C4-2B (cell line): ENCODE measurements at regions not wholly inside any gene's neighbourhood (a gene's known extent, or its start where the extent isn't known, plus 50 kb on each side); places are given as distances from the start of the nearest gene placed in this dataset.

Source experiments
- H3K27ac ChIP-seq: fragments of 450-650 bp; 2 replicates; pipeline ENCODE4 v1.5.1; 2017
- CTCF ChIP-seq: fragments of 450-650 bp; conservative IDR thresholded peaks from 2 replicates; pipeline ENCODE4 v1.5.1; 2017; ENCODE audit warnings: mild to moderate bottlenecking
- ZFX ChIP-seq: fragments of 450-650 bp; IDR thresholded peaks from 2 replicates; pipeline ENCODE4 v1.6.1; 2017

GRCh38 chr10:28444031-28444430 lies 88.9 kb upstream of the WAC start:
- TF ChIP-seq CTCF (no peak), ZFX (no peak)
- no peak overlapping the region for H3K27ac ChIP-seq

- H3K27ac ChIP-seq, result no peak overlapping the region
- TF ChIP-seq ZFX, result no peak
- no peak for TF ChIP-seq CTCF
Observed at GRCh38 chr10:28445516-28445915, 87.4 kb upstream of the WAC start.

DNA sequence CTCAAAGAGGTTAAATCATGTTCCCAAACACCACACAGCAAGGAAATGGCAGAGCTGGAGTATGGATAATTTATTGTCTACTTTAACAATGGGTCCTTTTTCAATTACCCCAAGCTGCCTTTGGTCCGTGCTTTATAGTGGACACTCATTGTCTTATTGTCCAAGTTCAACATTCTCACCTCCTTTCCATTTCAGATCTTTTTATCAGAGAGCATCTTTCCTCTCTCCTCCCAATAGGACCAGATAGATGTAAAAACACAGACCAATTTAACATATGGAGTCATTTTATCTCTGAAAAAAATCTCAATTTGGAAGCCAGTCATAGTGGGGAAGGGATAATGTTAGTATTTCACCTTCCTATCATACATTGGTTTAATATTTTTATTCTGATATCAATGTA lies 83.5 kb upstream of the WAC start:
- no peak overlapping the region for H3K27ac ChIP-seq
- TF ChIP-seq CTCF (no peak), ZFX (no peak)

DNA sequence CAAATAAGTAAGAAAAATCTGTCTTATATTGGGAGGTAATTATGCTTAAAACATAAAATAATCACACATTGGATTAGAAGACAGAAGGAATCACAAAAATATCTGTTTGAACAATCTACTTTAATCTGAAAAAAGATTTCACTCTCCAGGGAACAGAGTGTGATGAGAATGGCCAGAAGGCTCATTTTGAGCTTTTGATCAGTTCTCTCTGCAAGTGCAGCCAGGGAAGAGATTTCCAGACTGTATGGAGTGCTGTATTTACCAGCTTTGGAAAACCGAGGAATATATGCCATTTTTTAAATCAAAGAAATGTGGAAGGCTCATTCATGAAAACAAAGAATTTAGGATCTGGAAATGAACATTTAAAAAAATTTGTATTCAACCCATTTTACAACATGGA lies 83.0 kb upstream of the WAC start:
- no peak overlapping the region for H3K27ac ChIP-seq
- TF ChIP-seq CTCF, result no peak
- TF ChIP-seq ZFX, result no peak

DNA sequence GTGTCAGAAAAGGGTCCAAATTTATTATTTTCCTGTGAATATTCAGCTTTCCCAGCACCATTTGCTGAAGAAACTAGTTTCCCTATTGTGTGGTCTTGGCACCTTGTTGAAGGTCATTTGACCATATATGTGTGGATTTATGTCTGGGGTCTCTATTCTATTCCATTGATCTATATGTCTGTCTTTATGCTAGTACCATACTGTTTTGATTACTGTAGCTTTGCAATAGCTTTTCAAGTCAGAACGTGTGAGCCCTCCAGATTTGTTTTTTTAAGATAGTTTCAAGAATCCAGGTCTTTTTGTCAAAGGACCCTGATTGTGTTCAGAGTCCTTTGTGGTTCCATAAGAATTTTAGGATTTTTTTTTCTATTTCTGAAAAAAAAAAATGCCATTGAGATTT lies 79.0 kb upstream of the WAC start:
- TF ChIP-seq CTCF, result no peak
- TF ChIP-seq ZFX, result no peak
- H3K27ac ChIP-seq, result no peak overlapping the region

DNA sequence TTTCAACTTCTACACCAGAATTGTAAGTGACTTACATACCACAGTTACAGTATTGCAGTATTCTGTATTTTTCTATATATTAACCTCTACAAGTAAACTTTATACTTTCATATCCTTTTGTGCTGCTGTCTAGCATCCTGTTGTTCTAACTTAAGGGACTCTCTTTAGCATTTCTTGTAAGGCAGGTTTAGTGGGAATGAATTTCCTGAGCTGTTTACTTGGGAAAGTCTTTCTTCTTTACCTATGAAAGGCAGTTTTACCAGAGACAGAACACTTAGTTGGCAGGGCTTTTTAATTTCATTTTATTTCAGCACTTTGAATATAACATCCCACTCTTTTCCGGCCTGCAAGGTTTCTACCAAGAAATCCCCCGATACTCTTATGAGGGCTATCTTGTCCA lies 75.8 kb upstream of the WAC start:
- no peak overlapping the region for H3K27ac ChIP-seq
- TF ChIP-seq ZFX (no peak), CTCF (no peak)

DNA sequence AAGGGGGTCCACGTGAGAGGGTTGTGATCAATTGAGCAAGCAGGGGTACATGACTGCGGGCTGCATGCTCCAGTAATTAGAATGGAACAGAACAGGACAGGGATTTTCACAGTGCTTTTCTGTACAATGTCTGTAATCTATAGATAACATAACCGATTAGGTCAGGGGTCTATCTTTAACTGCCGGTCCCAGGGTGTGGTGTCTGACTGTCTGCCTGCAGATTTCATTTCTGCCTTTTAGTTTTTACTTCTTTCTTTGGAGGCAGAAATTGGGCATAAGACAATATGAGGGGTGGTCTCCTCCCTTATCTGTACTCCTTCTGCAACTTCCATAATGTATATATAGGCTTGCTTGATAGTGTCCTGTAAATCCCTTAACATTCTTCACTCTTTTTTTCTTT lies 75.0 kb upstream of the WAC start:
- 0 out of 2 replicates have a peak overlapping the region, but pooled peaks have one; percentile 26 for H3K27ac ChIP-seq

GRCh38 chr10:28459453-28460144 lies 73.3 kb upstream of the WAC start:
- peak overlapping the region; percentile 37 for H3K27ac ChIP-seq

More at GRCh38 chr10:28459453-28460144, 73.3 kb upstream of the WAC start:
- no peak for TF ChIP-seq CTCF
- no peak for TF ChIP-seq ZFX
